ENCODE measurements at regions not wholly inside any gene's neighbourhood (a gene's known extent, or its start where the extent isn't known, plus 50 kb on each side); places are given as distances from the start of the nearest gene placed in this dataset.
"Not testable (repeated sequence)": the region's sequence is repeated elsewhere in the genome, so short reads cannot be mapped to it uniquely, and the experiment has no call there.

DNA sequence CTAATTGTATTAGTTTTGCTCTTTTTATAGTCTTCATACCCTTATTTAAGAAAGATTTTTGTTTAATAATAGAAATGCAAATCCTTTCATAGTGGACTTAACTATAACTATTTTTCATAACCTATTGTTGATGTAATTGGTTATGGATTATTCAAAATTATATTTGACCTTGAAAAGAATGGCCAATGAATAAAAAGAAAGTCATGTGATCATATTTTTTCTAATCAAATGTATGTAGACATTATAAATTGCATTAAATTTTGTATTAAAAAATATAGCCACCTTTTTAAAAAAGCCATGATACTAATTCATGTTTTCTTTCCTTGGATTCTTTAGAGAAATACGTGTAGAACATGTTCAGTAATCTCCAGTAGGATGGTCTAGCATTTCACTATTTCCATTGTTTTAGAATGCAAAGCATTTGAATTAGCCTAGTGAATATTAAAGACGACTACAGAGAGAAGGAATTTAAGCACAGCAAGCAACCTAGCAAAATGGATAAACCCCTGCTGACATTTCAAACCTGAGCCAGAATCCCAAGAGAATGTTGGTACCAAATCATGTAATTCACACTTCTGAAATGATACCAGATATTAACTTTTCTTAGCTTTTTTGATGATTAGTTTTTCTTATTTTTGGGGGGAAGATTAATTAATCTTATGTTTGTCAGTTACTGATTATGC, 1297.4 kb upstream of the MIR17HG start (continued):
- TF ChIP-seq ATF1 (CRISPR knock-in tag; IDR thresholded peaks at IDR 0.05) (no peak), NR2C2 (CRISPR knock-in tag; IDR thresholded peaks at IDR 0.05) (no peak), ZNF232 (CRISPR knock-in tag; IDR thresholded peaks at IDR 0.05) (no peak)
- TF ChIP-seq, protein P1, sequence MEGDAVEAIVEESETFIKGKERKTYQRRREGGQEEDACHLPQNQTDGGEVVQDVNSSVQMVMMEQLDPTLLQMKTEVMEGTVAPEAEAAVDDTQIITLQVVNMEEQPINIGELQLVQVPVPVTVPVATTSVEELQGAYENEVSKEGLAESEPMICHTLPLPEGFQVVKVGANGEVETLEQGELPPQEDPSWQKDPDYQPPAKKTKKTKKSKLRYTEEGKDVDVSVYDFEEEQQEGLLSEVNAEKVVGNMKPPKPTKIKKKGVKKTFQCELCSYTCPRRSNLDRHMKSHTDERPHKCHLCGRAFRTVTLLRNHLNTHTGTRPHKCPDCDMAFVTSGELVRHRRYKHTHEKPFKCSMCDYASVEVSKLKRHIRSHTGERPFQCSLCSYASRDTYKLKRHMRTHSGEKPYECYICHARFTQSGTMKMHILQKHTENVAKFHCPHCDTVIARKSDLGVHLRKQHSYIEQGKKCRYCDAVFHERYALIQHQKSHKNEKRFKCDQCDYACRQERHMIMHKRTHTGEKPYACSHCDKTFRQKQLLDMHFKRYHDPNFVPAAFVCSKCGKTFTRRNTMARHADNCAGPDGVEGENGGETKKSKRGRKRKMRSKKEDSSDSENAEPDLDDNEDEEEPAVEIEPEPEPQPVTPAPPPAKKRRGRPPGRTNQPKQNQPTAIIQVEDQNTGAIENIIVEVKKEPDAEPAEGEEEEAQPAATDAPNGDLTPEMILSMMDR (IDR thresholded peaks at IDR 0.05): no peak
- TF ChIP-seq, protein P2, sequence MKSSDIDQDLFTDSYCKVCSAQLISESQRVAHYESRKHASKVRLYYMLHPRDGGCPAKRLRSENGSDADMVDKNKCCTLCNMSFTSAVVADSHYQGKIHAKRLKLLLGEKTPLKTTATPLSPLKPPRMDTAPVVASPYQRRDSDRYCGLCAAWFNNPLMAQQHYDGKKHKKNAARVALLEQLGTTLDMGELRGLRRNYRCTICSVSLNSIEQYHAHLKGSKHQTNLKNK (CRISPR knock-in tag; IDR thresholded peaks at IDR 0.05): no peak

DNA sequence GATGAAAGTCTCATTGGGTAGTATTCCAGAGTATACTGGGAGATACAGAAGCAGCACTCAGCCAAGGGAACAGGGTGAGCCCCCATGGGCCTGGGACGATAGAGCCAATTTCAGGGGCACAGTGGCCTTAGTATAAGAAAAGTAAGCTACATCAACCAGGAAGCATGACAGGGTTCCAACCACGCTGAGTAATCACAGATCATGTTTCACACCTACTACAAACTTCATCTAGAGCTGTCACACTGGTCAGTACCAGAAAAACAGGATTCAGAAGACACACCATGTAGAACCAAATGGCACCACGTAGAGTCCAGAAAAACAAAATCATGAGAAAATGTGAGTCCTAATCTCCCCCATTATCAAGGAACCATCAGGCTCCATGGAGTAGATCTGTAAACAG, 1292.4 kb upstream of the MIR17HG start:
- Mint-ChIP-seq H3K4me1 (peaks cover 17% of the 10 kb centered on the region), H3K36me3 (no peaks in the 10 kb centered on the region), H3K27ac (no peak overlapping the region), H3K27me3 (ENCODE audit: low read depth) (no peaks in the 10 kb centered on the region), H3K9me3 (no peaks in the 10 kb centered on the region), H3K4me3 (no peak overlapping the region)
- ChIA-PET POLR2A (no interaction called here), CTCF (no interaction called here)
- ATAC-seq (no peak; the same call in 1 of the 2 replicates), DNase-seq (ENCODE audit: low spot score) (no peak)
- TF ChIP-seq ZNF396 (CRISPR knock-in tag; IDR thresholded peaks at IDR 0.05; ENCODE audit: borderline replicate concordance): no peak

DNA sequence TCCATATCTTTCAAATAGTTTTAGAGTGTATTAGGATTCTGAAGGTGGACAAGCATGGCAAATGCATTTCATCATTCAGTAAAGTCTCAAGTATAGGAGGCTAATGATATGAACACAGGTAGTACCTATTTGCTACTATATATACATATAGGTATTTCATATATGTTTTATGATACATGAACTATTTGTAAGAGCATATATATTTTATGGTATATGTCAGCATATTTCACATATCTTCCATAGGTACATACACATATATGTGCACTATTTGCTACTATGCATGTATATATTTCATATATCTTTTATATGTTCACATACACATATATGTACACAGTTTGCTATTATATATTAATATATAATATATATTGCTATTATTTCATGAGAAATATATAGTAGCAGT, 1291.7 kb upstream of the MIR17HG start:
- TF ChIP-seq ELF4 (CRISPR knock-in tag; IDR thresholded peaks at IDR 0.05; ENCODE audit: low read depth): no peak
- TF ChIP-seq, protein P3, sequence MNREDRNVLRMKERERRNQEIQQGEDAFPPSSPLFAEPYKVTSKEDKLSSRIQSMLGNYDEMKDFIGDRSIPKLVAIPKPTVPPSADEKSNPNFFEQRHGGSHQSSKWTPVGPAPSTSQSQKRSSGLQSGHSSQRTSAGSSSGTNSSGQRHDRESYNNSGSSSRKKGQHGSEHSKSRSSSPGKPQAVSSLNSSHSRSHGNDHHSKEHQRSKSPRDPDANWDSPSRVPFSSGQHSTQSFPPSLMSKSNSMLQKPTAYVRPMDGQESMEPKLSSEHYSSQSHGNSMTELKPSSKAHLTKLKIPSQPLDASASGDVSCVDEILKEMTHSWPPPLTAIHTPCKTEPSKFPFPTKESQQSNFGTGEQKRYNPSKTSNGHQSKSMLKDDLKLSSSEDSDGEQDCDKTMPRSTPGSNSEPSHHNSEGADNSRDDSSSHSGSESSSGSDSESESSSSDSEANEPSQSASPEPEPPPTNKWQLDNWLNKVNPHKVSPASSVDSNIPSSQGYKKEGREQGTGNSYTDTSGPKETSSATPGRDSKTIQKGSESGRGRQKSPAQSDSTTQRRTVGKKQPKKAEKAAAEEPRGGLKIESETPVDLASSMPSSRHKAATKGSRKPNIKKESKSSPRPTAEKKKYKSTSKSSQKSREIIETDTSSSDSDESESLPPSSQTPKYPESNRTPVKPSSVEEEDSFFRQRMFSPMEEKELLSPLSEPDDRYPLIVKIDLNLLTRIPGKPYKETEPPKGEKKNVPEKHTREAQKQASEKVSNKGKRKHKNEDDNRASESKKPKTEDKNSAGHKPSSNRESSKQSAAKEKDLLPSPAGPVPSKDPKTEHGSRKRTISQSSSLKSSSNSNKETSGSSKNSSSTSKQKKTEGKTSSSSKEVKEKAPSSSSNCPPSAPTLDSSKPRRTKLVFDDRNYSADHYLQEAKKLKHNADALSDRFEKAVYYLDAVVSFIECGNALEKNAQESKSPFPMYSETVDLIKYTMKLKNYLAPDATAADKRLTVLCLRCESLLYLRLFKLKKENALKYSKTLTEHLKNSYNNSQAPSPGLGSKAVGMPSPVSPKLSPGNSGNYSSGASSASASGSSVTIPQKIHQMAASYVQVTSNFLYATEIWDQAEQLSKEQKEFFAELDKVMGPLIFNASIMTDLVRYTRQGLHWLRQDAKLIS (CRISPR knock-in tag; IDR thresholded peaks at IDR 0.05; ENCODE audit: borderline replicate concordance): no peak
- TF ChIP-seq ZNF232 (CRISPR knock-in tag; IDR thresholded peaks at IDR 0.05): no peak
- TF ChIP-seq GRHL2 (CRISPR knock-in tag; IDR thresholded peaks at IDR 0.05; ENCODE audit: insufficient replicate concordance, severe bottlenecking): no peak
- no peak for TF ChIP-seq ESRRA (CRISPR knock-in tag; IDR thresholded peaks at IDR 0.05; ENCODE audit: borderline replicate concordance)
- TF ChIP-seq RORB (CRISPR knock-in tag; IDR thresholded peaks at IDR 0.05): no peak
- TF ChIP-seq, protein P4, sequence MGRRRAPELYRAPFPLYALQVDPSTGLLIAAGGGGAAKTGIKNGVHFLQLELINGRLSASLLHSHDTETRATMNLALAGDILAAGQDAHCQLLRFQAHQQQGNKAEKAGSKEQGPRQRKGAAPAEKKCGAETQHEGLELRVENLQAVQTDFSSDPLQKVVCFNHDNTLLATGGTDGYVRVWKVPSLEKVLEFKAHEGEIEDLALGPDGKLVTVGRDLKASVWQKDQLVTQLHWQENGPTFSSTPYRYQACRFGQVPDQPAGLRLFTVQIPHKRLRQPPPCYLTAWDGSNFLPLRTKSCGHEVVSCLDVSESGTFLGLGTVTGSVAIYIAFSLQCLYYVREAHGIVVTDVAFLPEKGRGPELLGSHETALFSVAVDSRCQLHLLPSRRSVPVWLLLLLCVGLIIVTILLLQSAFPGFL (CRISPR knock-in tag; IDR thresholded peaks at IDR 0.05; ENCODE audit: borderline replicate concordance): no peak
- TF ChIP-seq ZNF219 (CRISPR knock-in tag; IDR thresholded peaks at IDR 0.05; ENCODE audit: borderline replicate concordance): no peak
- TF ChIP-seq TCF7 (CRISPR knock-in tag; IDR thresholded peaks at IDR 0.05; ENCODE audit: low read depth): no peak
- TF ChIP-seq, protein P5, sequence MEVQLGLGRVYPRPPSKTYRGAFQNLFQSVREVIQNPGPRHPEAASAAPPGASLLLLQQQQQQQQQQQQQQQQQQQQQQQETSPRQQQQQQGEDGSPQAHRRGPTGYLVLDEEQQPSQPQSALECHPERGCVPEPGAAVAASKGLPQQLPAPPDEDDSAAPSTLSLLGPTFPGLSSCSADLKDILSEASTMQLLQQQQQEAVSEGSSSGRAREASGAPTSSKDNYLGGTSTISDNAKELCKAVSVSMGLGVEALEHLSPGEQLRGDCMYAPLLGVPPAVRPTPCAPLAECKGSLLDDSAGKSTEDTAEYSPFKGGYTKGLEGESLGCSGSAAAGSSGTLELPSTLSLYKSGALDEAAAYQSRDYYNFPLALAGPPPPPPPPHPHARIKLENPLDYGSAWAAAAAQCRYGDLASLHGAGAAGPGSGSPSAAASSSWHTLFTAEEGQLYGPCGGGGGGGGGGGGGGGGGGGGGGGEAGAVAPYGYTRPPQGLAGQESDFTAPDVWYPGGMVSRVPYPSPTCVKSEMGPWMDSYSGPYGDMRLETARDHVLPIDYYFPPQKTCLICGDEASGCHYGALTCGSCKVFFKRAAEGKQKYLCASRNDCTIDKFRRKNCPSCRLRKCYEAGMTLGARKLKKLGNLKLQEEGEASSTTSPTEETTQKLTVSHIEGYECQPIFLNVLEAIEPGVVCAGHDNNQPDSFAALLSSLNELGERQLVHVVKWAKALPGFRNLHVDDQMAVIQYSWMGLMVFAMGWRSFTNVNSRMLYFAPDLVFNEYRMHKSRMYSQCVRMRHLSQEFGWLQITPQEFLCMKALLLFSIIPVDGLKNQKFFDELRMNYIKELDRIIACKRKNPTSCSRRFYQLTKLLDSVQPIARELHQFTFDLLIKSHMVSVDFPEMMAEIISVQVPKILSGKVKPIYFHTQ (CRISPR knock-in tag; IDR thresholded peaks at IDR 0.05): no peak
- TF ChIP-seq PRRX2 (CRISPR knock-in tag; IDR thresholded peaks at IDR 0.05): no peak
- no peak for TF ChIP-seq MXD4 (CRISPR knock-in tag; IDR thresholded peaks at IDR 0.05; ENCODE audit: borderline replicate concordance)
- H3K9me3 Mint-ChIP-seq: no peaks in the 10 kb centered on the region
- no peak overlapping the region for H3K27ac Mint-ChIP-seq
- ChIA-PET POLR2A (no interaction called here), CTCF (no interaction called here)
- no peak overlapping the region for H3K4me3 Mint-ChIP-seq
- DNase-seq (ENCODE audit: low spot score) (no peak), ATAC-seq (no peak)
- H3K4me1 Mint-ChIP-seq: peaks cover 12% of the 10 kb centered on the region
- H3K36me3 Mint-ChIP-seq: no peaks in the 10 kb centered on the region
- no peaks in the 10 kb centered on the region for H3K27me3 Mint-ChIP-seq (ENCODE audit: low read depth)

DNA sequence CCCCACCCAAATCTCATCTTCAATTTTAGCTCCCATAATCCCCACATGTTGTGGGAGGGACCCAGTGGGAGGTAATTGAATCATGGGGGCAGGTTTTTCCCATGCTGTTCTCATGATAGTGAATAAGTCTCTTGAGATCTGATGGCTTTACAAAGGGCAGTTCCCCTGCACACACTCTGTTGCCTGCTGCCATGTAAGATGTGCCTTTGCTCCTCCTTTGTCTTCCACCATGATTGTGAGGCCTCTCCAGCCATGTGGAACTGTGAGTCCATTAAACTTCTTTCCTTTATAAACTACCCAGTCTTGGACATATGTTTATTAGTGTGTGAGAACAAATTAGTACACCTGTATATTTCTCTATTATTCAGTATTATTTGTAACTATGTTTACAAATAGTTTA, 1283.3 kb upstream of the MIR17HG start:
- H3K4me1 Mint-ChIP-seq; ATAC-seq; H3K27me3 Mint-ChIP-seq (ENCODE audit: low read depth); H3K4me3 Mint-ChIP-seq; DNase-seq (ENCODE audit: low spot score); H3K27ac Mint-ChIP-seq; POLR2A ChIA-PET; H3K36me3 Mint-ChIP-seq; CTCF ChIA-PET: not testable (repeated sequence)
- H3K9me3 Mint-ChIP-seq: peaks cover 13% of the 10 kb centered on the region
